ENCODE measurements at regions not wholly inside any gene's neighbourhood (a gene's known extent, or its start where the extent isn't known, plus 50 kb on each side); places are given as distances from the start of the nearest gene placed in this dataset.
"Not testable (repeated sequence)": the region's sequence is repeated elsewhere in the genome, so short reads cannot be mapped to it uniquely, and the experiment has no call there.

DNA sequence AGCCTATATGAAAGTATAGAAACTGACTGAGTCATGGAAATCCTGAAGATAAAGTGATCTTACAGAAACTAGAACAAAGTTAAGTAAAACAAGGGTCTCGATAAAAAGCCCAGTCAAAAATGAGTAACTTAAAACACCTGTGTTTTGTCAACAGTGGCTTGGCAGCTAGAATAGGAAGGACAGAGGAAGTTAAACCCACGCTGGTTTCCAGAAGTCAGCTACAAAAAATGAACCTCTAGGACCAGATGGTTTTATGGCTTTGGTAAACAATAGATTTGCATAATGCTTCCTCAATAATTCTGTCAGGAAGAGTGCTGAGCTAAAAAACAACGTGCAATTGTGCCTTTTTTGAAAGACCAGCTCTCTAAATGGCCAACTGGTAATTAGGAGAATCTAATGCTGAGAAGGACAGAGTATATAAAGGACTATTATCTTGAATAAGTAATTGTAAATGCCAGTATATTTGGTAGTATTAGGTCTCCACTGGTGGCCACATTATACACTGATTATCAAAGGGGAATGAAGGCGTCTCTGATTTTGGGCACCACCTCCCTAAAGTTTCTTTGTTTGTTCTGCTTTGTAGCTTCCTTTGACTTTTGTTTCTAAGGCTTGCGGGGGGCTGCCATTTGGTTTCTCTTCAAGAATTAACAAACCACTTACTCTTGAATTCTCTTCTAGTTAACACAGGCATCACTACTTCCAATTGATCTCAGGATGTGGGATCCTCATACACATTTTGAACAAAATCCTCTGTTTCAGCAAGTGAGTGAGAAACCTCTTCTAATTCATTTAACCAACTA lies 72.2 kb upstream of the PPP3CA start:
- Mint-ChIP-seq H3K4me3 (peak overlapping the region; percentile 53 to 86), H3K27me3 (ENCODE audit: low read depth) (peaks cover 42% of the 10 kb centered on the region)
- peak; percentile 55 to 68 for ATAC-seq (replicated peaks in 1 of 2)

DNA sequence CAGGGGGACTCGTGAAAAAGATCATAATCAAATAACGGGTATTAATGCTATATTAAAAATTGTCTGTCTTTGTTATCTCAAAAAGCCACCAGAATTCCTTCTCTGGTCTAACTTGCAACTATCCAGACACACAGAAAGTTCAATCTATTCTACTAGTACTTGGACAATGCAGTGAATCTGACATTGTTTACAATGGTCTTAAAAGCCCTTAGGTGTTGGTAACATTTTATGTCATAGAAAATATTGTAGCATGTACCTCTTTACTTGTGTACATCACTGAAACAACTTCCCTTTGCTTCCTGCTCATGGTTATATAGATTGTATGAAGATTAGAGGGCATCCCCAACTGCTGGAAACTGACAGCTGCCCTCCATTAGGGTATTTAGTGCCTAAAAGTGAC lies 71.1 kb upstream of the PPP3CA start:
- H3K4me1 Mint-ChIP-seq (ENCODE audit: low read depth): peaks cover 55% of the 10 kb centered on the region
- H3K27me3 Mint-ChIP-seq (ENCODE audit: low read depth): peaks cover 47% of the 10 kb centered on the region
- no peaks in the 10 kb centered on the region for H3K9me3 Mint-ChIP-seq
- DNase-seq: no peak
- H3K4me3 Mint-ChIP-seq: peak overlapping the region; percentile 33 to 86
- H3K27ac Mint-ChIP-seq: peak overlapping the region; percentile 88
- H3K36me3 Mint-ChIP-seq (ENCODE audit: insufficient read depth in 2 of 2): peaks cover 0 to 1% of the 10 kb centered on the region in 2 donors
- ATAC-seq (replicated peaks in 1 of 2): peak; percentile 18 to 29

More for the DNA sequence above, 72.2 kb upstream of the PPP3CA start:
- no peaks in the 10 kb centered on the region for H3K36me3 Mint-ChIP-seq (ENCODE audit: insufficient read depth in 2 of 2)
- peak in 1 of 2 donors; percentile 11 for DNase-seq
- H3K27ac Mint-ChIP-seq: peak overlapping the region; percentile 16
- no peaks in the 10 kb centered on the region for H3K9me3 Mint-ChIP-seq
- peaks cover 51% of the 10 kb centered on the region for H3K4me1 Mint-ChIP-seq (ENCODE audit: low read depth)

DNA sequence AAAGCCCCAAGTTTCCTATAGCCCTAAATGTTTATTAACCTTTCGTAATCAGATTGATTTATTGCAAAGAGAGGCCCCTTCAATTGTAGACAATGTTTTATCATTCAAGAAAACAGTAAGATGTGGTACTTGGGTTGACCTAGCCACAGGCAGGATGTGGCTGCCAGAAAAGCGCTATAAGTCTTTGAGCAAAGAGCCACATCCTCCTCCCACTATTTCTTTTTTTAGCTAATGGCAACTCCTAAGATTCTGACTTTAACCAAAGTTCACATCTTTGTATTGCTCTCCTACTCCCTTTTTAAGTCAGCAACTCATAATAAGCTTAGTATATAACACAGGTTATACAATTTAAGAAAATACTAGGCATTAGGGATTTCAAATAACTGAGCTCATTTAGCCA lies 70.7 kb upstream of the PPP3CA start:
- H3K4me3 Mint-ChIP-seq: peak overlapping the region; percentile 33 to 86
- no peaks in the 10 kb centered on the region for H3K9me3 Mint-ChIP-seq
- ATAC-seq (replicated peaks in 1 of 2) (peak; percentile 85 to 90), DNase-seq (peak; percentile 71 to 75)
- peaks cover 0 to 4% of the 10 kb centered on the region in 2 donors for H3K36me3 Mint-ChIP-seq (ENCODE audit: insufficient read depth in 2 of 2)
- peak overlapping the region; percentile 88 for H3K27ac Mint-ChIP-seq
- H3K4me1 Mint-ChIP-seq (ENCODE audit: low read depth): peaks cover 55% of the 10 kb centered on the region
- H3K27me3 Mint-ChIP-seq (ENCODE audit: low read depth): peaks cover 49% of the 10 kb centered on the region

DNA sequence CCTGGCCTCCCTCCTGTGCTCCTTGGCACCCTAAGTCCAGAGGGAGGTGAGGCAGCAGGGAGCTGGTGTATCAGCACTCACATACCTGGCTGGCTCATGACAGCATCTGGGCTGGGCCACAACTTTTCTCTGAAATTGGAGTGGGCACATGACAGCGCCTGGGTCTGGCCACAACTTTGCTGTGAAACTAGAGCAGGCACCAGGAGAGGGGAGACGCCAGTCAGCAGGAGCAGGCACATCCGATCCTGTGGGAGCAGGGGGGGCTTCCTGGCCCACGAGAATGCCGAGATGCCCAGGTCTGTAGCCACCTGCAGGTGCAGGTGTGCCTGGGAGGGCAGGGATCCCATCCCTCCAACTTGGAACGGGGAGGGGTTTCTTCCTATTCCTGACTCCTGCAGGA lies 69.7 kb upstream of the PPP3CA start:
- ATAC-seq (replicated peaks in 1 of 2) (no peak), DNase-seq (no peak)
- Mint-ChIP-seq H3K9me3 (no peaks in the 10 kb centered on the region), H3K4me3 (no peak overlapping the region), H3K4me1 (ENCODE audit: low read depth) (peaks cover 55% of the 10 kb centered on the region), H3K36me3 (ENCODE audit: insufficient read depth in 2 of 2) (peaks cover 0 to 4% of the 10 kb centered on the region in 2 donors), H3K27me3 (ENCODE audit: low read depth) (peaks cover 55% of the 10 kb centered on the region), H3K27ac (no peak overlapping the region)

DNA sequence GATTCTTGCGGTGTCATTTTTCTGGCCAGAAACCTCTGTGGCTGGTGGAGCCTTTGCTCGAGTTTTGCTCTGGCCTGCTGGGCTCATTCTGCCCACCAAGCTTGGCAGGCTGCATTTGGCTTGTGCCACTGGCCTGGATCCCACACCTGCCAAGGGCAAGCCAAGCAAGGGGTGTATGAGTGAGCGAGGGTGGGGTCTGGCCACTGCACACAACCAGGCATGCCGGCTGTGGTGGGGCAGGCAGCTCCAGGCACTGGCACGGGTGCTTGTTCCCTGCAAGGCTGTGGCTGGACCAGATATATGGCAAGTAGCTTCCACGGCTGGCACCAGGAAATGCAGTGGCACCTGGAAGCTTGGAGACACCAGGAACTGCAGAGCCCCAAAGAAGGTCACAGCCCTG lies 68.6 kb upstream of the PPP3CA start:
- DNase-seq (no peak), ATAC-seq (replicated peaks in 1 of 2) (no peak)
- H3K27ac Mint-ChIP-seq: no peak overlapping the region
- H3K36me3 Mint-ChIP-seq (ENCODE audit: insufficient read depth in 2 of 2): peaks cover 0 to 4% of the 10 kb centered on the region in 2 donors
- no peaks in the 10 kb centered on the region for H3K9me3 Mint-ChIP-seq
- H3K4me1 Mint-ChIP-seq (ENCODE audit: low read depth): peaks cover 55% of the 10 kb centered on the region
- no peak overlapping the region for H3K4me3 Mint-ChIP-seq
- H3K27me3 Mint-ChIP-seq (ENCODE audit: low read depth): peaks cover 55% of the 10 kb centered on the region

DNA sequence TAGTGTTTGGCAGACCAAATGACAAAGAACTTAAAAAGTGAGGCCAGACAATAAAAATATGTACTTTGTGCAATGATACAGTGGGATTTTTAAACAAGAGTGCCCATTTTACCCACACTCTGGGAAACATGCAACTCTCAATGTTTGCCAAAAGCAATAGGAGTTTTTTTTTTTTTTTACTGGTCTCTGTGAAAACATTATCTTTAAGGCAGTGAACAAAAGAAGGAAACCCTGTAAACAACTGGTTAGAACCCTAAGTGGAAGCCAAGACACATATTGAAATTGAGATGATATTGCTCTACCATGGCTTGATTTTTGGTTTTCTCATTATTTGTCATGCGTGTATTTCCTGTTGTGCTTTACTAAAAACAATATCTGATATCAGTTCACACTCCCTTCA lies 67.2 kb upstream of the PPP3CA start:
- DNase-seq (no peak), ATAC-seq (replicated peaks in 1 of 2) (no peak)
- H3K9me3 Mint-ChIP-seq: peaks cover 0 to 1% of the 10 kb centered on the region in 2 donors
- peaks cover 0 to 7% of the 10 kb centered on the region in 2 donors for H3K36me3 Mint-ChIP-seq (ENCODE audit: insufficient read depth in 2 of 2)
- peaks cover 44% of the 10 kb centered on the region for H3K4me1 Mint-ChIP-seq (ENCODE audit: low read depth)
- no peak overlapping the region for H3K27ac Mint-ChIP-seq
- no peak overlapping the region for H3K4me3 Mint-ChIP-seq
- peaks cover 46% of the 10 kb centered on the region for H3K27me3 Mint-ChIP-seq (ENCODE audit: low read depth)

DNA sequence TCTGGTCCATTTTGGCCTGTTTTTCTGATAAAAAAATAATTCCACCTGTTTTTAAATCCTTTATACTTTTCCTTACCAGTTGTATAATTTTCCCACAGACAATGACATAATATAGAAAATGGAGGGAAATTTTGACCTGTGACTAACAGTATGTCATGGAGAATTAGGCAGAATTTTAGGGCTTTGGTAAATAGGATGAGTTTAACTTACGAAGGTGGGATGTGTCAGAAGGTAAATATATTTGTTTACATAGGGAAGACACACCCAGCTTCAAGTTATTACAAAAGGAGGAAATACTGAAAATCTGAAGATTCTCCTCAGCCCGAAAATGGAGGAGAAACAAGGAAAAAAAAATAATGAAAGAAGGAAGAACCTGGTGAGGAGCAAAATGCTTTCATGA lies 64.6 kb upstream of the PPP3CA start:
- peaks cover 21% of the 10 kb centered on the region for H3K4me1 Mint-ChIP-seq (ENCODE audit: low read depth)
- peaks cover 61% of the 10 kb centered on the region for H3K27me3 Mint-ChIP-seq (ENCODE audit: low read depth)
- no peak for DNase-seq
- ATAC-seq (replicated peaks in 1 of 2): no peak
- peaks cover 0 to 9% of the 10 kb centered on the region in 2 donors for H3K36me3 Mint-ChIP-seq (ENCODE audit: insufficient read depth in 2 of 2)
- H3K4me3 Mint-ChIP-seq: no peak overlapping the region
- no peak overlapping the region for H3K27ac Mint-ChIP-seq
- peaks cover 0 to 5% of the 10 kb centered on the region in 2 donors for H3K9me3 Mint-ChIP-seq

DNA sequence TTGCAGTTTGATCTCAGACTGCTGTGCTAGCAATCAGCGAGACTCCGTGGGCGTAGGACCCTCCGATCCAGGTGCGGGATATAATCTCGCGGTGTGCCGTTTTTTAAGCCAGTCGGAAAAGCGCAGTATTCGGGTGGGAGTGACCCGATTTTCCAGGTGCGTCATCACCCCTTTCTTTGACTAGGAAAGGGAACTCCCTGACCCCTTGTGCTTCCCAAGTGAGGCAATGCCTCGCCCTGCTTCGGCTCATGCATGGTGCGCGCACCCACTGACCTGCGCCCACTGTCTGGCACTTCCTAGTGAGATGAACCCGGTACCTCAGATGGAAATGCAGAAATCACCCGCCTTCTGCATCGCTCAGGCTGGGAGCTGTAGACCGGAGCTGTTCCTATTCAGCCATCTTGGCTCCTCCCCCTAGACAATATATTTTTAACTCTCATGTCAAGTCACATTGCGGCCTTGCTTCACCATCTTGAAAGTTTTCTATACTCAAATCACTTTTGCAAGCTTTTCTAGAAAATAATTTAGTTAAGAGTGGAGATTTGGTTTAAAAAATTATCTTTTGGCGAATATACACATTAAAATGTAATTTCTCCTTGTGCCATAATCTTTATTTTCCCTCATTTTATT lies 64.1 kb upstream of the PPP3CA start:
- peaks cover 58% of the 10 kb centered on the region for H3K27me3 Mint-ChIP-seq (ENCODE audit: low read depth)
- not testable (repeated sequence) for DNase-seq; H3K36me3 Mint-ChIP-seq (ENCODE audit: insufficient read depth in 2 of 2); ATAC-seq (replicated peaks in 1 of 2); H3K9me3 Mint-ChIP-seq; H3K4me3 Mint-ChIP-seq; H3K27ac Mint-ChIP-seq
- H3K4me1 Mint-ChIP-seq (ENCODE audit: low read depth): peaks cover 16% of the 10 kb centered on the region

DNA sequence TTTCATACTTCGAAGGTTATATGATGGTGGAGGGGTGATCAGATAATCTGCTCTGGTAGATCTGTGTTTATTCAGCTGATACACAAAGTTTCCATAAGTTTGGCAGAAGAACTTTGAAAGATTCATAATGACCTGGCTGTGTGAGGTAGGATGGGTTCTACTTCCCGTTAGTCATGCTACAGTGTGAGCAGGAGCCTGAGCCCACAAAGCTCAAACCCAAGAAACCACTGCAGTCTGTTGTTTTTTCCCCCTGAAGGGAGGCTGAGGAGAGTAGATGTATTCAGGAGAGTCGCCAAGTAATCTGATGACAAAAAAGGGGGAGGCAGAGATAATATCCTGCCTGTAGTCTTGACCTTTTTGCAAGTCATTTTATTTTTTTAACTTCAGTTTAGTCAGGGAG lies 52.8 kb upstream of the PPP3CA start:
- peak; percentile 98 to 100 for ATAC-seq (replicated peaks in 1 of 2)
- Mint-ChIP-seq H3K9me3 (peaks cover 0 to 1% of the 10 kb centered on the region in 2 donors), H3K4me3 (peak overlapping the region in 1 of 2 donors; percentile 7), H3K36me3 (ENCODE audit: insufficient read depth in 2 of 2) (no peaks in the 10 kb centered on the region), H3K27ac (no peak overlapping the region), H3K4me1 (ENCODE audit: low read depth) (peaks cover 13% of the 10 kb centered on the region), H3K27me3 (ENCODE audit: low read depth) (peaks cover 38% of the 10 kb centered on the region)
- DNase-seq: peak; percentile 27 to 48

DNA sequence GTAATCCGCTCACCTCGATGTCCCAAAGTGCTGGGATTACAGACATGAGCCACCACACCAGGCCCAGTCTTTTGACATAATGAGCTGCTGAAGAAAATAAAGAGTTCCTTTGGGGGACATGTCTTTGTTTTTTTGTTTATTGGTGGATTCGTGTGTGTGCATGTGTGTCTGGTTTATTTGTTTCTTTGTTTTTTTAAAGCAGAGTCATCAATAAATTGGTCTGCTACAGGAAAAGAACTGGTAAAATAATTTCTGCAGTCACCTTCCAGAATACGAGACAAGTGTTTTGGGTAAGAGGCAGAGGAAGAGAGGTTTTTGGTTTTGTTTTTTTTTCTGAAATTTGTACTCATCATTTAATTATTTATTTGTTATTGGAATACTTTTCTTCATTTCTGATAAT lies 51.5 kb upstream of the PPP3CA start:
- no peak overlapping the region for H3K4me3 Mint-ChIP-seq
- no peaks in the 10 kb centered on the region for H3K36me3 Mint-ChIP-seq (ENCODE audit: insufficient read depth in 2 of 2)
- H3K27ac Mint-ChIP-seq: no peak overlapping the region
- H3K4me1 Mint-ChIP-seq (ENCODE audit: low read depth): peaks cover 13% of the 10 kb centered on the region
- H3K9me3 Mint-ChIP-seq: no peaks in the 10 kb centered on the region
- ATAC-seq (replicated peaks in 1 of 2) (no peak), DNase-seq (no peak)
- H3K27me3 Mint-ChIP-seq (ENCODE audit: low read depth): peaks cover 38% of the 10 kb centered on the region

All from activated T-cell treated with anti-CD3 and anti-CD28 coated beads, Interleukin-2, amount 50 U/mL, for 72 hours (primary cell).